K562 (cell line): ENCODE measurements at regions not wholly inside any gene's neighbourhood (a gene's known extent, or its start where the extent isn't known, plus 50 kb on each side); places are given as distances from the start of the nearest gene placed in this dataset.

ENCODE experiments used
- ATAC-seq: fragments of 200-7000 bp; cut with Tn5 transposase; 3 replicates; pipeline ENCODE4 v1.9.1; 2020; ENCODE audit warnings: moderate library complexity
- BruUV-seq: library from RNA; stranded (reverse); fragments of 400-500 nt; replicated peaks from 2 replicates; lab custom pipeline; 2021; lab: Mats Ljungman, UMichigan
- CTCF ChIA-PET: fragments of 300-600 bp; formaldehyde crosslinking; extraction: SDS; loops from one replicate; lab custom pipeline; 2021; ENCODE audit warnings: low intra/inter-chr PET ratio; lab: Yijun Ruan, JAX
- POLR2A ChIA-PET: fragments of 300-600, 350-650 bp; sonication (Branson Sonifier 250); formaldehyde crosslinking; extraction: SDS; loops from one replicate; lab custom pipeline; 2021; ENCODE audit warnings: antibody characterized with exemption, inconsistent platforms; lab: Yijun Ruan, JAX
- DNase-seq, 4 experiments: peaks; one replicate each; pipeline versions ENCODE4 v3.0.0 to v3.0.0-alpha.2; 2011 to 2018; ENCODE audit warnings: low spot score in 3 of 4, mixed read lengths in 3 of 4; ENCODE audit errors: extremely low read depth in 1 of 4
- FAIRE-seq: peaks from 2 replicates; lab custom pipeline; 2011; peaks lifted over from hg19 to GRCh38; lab: Jason Lieb, UNC
- H2AFZ ChIP-seq: 2 replicates; pipeline ENCODE4 v1.6.0; 2011; ENCODE audit warnings: low read depth, low read length, control low read depth, inconsistent platforms
- H3K27ac ChIP-seq: fragments of 200-600 bp; 3 replicates; pipeline ENCODE4 v1.8.0; 2011; ENCODE audit warnings: low read depth, mild to moderate bottlenecking, control low read depth, inconsistent platforms, low read length, moderate library complexity, mixed read lengths; ENCODE audit errors: extremely low read depth
- H3K27me3 ChIP-seq, 2 experiments: fragments of 300-600 bp in 1 of 2; 2 replicates in 1 of 2; 3 replicates in 1 of 2; pipeline versions ENCODE4 v1.6.0 to v1.8.0; 2011; ENCODE audit warnings: inconsistent platforms in 2 of 2, low read length in 2 of 2, mild to moderate bottlenecking in 1 of 2, mixed read lengths in 1 of 2, moderate library complexity in 1 of 2; ENCODE audit not compliant: control insufficient read depth in 2 of 2, insufficient read depth in 2 of 2
- H3K36me3 ChIP-seq: fragments of 300-600 bp; 3 replicates; pipeline ENCODE4 v1.8.0; 2011; ENCODE audit warnings: mild to moderate bottlenecking, low read length, inconsistent platforms; ENCODE audit not compliant: control insufficient read depth, insufficient read depth
- H3K4me1 ChIP-seq, 2 experiments: fragments of 200-600 bp in 1 of 2; replicated peaks in 1 of 2; 2 replicates in 1 of 2; 3 replicates in 1 of 2; pipeline versions ENCODE4 v1.5.1 to v1.8.0; 2011; ENCODE audit warnings: inconsistent platforms in 2 of 2, low read length in 2 of 2, mild to moderate bottlenecking in 1 of 2, mixed read lengths in 1 of 2, moderate library complexity in 1 of 2; ENCODE audit not compliant: control insufficient read depth in 2 of 2, insufficient read depth in 2 of 2
- H3K4me2 ChIP-seq: 2 replicates; pipeline ENCODE4 v1.6.1; 2011; ENCODE audit warnings: low read length, control low read depth, inconsistent platforms, mixed read lengths; ENCODE audit not compliant: insufficient read depth
- H3K4me3 ChIP-seq: fragments of 200-600 bp; sonication (generic), shearing (Covaris generic); 2 replicates; pipeline ENCODE4 v1.5.1; 2016; ENCODE audit warnings: control low read depth, inconsistent platforms
- H3K79me2 ChIP-seq: fragments of 200-600 bp; 3 replicates; pipeline ENCODE4 v1.8.0; 2011; ENCODE audit warnings: low read length, inconsistent platforms; ENCODE audit not compliant: control insufficient read depth, insufficient read depth
- H3K9ac ChIP-seq, 2 experiments: 2 replicates each; pipeline versions ENCODE4 v1.6.0 to v1.6.1; 2011; ENCODE audit warnings: low read depth in 2 of 2, low read length in 2 of 2, control low read depth in 1 of 2, inconsistent platforms in 1 of 2, mild to moderate bottlenecking in 1 of 2, mixed read lengths in 1 of 2; ENCODE audit not compliant: insufficient read depth in 1 of 2
- H3K9me1 ChIP-seq: one replicate; pipeline ENCODE4 v1.6.0; 2011; ENCODE audit warnings: inconsistent platforms, mild to moderate bottlenecking, low read length, moderate library complexity; ENCODE audit not compliant: control insufficient read depth, insufficient read depth
- H3K9me3 ChIP-seq: replicated peaks from 2 replicates; pipeline ENCODE4 v1.5.1; 2011; ENCODE audit warnings: low read depth, low read length, inconsistent platforms; ENCODE audit not compliant: control insufficient read depth, insufficient read depth
- H4K20me1 ChIP-seq: replicated peaks from 2 replicates; pipeline ENCODE4 v1.6.1; 2011; ENCODE audit warnings: low read length, inconsistent platforms, mixed read lengths; ENCODE audit not compliant: control insufficient read depth, insufficient read depth
- ARNT ChIP-seq, 2 experiments: fragments of 450-650 bp; IDR thresholded peaks; 2 replicates each; pipeline ENCODE4 v1.6.1; 2016; ENCODE audit warnings: mild to moderate bottlenecking in 1 of 2
- CAMTA2 ChIP-seq: fragments of 250-450 bp; sonication (Bioruptor Pico); conservative IDR thresholded peaks from 2 replicates; pipeline ENCODE4 v1.5.1; 2022
- ETV1 ChIP-seq: fragments of 450-650 bp; conservative IDR thresholded peaks from 2 replicates; pipeline ENCODE4 v1.6.1; 2016; ENCODE audit warnings: missing genetic modification characterization, control low read depth, low read depth, missing compliant biosample characterization
- FOSL1 ChIP-seq: fragments of 200-800 bp; sonication (Bioruptor generic); conservative IDR thresholded peaks from 2 replicates; pipeline ENCODE4 v1.6.1; 2016; ENCODE audit warnings: missing genetic modification characterization, missing compliant biosample characterization
- HES1 ChIP-seq: fragments of 450-650 bp; IDR thresholded peaks from 2 replicates; pipeline ENCODE4 v1.6.1; 2016; ENCODE audit warnings: low read depth, mild to moderate bottlenecking, moderate library complexity
- PHF20 ChIP-seq: fragments of 450-650 bp; IDR thresholded peaks from 2 replicates; pipeline ENCODE4 v1.6.1; 2018; ENCODE audit not compliant: partially characterized antibody
- SMAD3 ChIP-seq: fragments of 450-650 bp; formaldehyde crosslinking; conservative IDR thresholded peaks from 2 replicates; pipeline ENCODE4 v1.4.0; 2020; ENCODE audit warnings: mild to moderate bottlenecking
- ZBTB17 ChIP-seq: fragments of 450-650 bp; formaldehyde crosslinking; IDR thresholded peaks from 2 replicates; pipeline ENCODE4 v1.4.0; 2020; ENCODE audit warnings: mild to moderate bottlenecking
- ZNF12 ChIP-seq: sonication (generic); formaldehyde crosslinking; IDR thresholded peaks from 2 replicates; pipeline ENCODE4 v1.4.0; 2020; ENCODE audit warnings: mild to moderate bottlenecking, missing genetic modification reagents
- ZNF184 ChIP-seq: sonication (generic); formaldehyde crosslinking; IDR thresholded peaks from 2 replicates; pipeline ENCODE4 v1.5.0; 2020; ENCODE audit warnings: missing genetic modification reagents
- ZNF277 ChIP-seq: fragments of 250-450 bp; sonication (Bioruptor Pico); IDR thresholded peaks from 2 replicates; pipeline ENCODE4 v1.8.0; 2022; ENCODE audit warnings: inconsistent platforms, mild to moderate bottlenecking, moderate library complexity, borderline replicate concordance
- WGBS: fragments of 100-300 bp; shearing (Covaris generic); methylation state at CpG from one replicate; pipeline ENCODE4 v1.1.6; 2016; ENCODE audit warnings: low coverage, mixed read lengths; ENCODE audit not compliant: insufficient coverage; ENCODE audit errors: missing lambda C conversion rate; 5-methylcytosine and 5-hydroxymethylcytosine counted together
- in situ Hi-C: fragments of 300-500 bp; cut with MboI; formaldehyde crosslinking; loops from 4 replicates; pipeline ENCODE4 v1.15.0; 2018; ENCODE audit warnings: inconsistent platforms, mixed read lengths
- intact Hi-C: fragments of 100-400 bp; cut with micrococcal nuclease; formaldehyde crosslinking; loops from 2 replicates; pipeline ENCODE4 v1.14.2; 2022
- TF ChIP-seq, protein P1 (sequence below): sonication (generic); formaldehyde crosslinking; IDR thresholded peaks from 2 replicates; pipeline ENCODE4 v1.5.0; 2020; ENCODE audit warnings: missing genetic modification reagents
- TF ChIP-seq, protein P2 (sequence below): sonication (generic); formaldehyde crosslinking; IDR thresholded peaks from 2 replicates; pipeline ENCODE4 v1.8.0; 2023; ENCODE audit warnings: mild to moderate bottlenecking, missing genetic modification reagents
- TF ChIP-seq, protein P3 (sequence below), 2 experiments: IDR thresholded peaks in 1 of 2; conservative IDR thresholded peaks in 1 of 2; 2 replicates each; pipeline ENCODE4 v1.6.1; 2016; ENCODE audit warnings: low read depth in 2 of 2, mild to moderate bottlenecking in 1 of 2, missing compliant biosample characterization in 1 of 2, missing genetic modification characterization in 1 of 2, moderate library complexity in 1 of 2

- TF ChIP-seq, protein P1, sequence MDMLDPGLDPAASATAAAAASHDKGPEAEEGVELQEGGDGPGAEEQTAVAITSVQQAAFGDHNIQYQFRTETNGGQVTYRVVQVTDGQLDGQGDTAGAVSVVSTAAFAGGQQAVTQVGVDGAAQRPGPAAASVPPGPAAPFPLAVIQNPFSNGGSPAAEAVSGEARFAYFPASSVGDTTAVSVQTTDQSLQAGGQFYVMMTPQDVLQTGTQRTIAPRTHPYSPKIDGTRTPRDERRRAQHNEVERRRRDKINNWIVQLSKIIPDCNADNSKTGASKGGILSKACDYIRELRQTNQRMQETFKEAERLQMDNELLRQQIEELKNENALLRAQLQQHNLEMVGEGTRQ: no peak
- TF ChIP-seq CAMTA2 (CRISPR knock-in tag): no peak
- no peak for TF ChIP-seq ZNF184 (CRISPR knock-in tag)
- TF ChIP-seq, all 486 proteins: peak for 0
Observed at GRCh38 chr5:4765411-4765810, 374.7 kb upstream of the ADAMTS16 start (continued).

GRCh38 chr5:4766101-4766500 is 374.0 kb upstream of the ADAMTS16 start:
- no peaks in the 10 kb centered on the region for H3K27me3 ChIP-seq
- no peak for TF ChIP-seq HES1
- no peak for TF ChIP-seq ZNF277 (CRISPR knock-in tag)
- TF ChIP-seq ETV1: no peak
- TF ChIP-seq ZNF12: no peak
- no peak for TF ChIP-seq ARNT (IDR thresholded peaks at IDR 0.05)
- TF ChIP-seq, protein P2, sequence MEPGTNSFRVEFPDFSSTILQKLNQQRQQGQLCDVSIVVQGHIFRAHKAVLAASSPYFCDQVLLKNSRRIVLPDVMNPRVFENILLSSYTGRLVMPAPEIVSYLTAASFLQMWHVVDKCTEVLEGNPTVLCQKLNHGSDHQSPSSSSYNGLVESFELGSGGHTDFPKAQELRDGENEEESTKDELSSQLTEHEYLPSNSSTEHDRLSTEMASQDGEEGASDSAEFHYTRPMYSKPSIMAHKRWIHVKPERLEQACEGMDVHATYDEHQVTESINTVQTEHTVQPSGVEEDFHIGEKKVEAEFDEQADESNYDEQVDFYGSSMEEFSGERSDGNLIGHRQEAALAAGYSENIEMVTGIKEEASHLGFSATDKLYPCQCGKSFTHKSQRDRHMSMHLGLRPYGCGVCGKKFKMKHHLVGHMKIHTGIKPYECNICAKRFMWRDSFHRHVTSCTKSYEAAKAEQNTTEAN (CRISPR knock-in tag): no peak
- no peak for TF ChIP-seq ZBTB17
- TF ChIP-seq FOSL1 (tag): no peak
- TF ChIP-seq SMAD3 (CRISPR knock-in tag): no peak
- no peak for TF ChIP-seq PHF20
- TF ChIP-seq, protein P3, sequence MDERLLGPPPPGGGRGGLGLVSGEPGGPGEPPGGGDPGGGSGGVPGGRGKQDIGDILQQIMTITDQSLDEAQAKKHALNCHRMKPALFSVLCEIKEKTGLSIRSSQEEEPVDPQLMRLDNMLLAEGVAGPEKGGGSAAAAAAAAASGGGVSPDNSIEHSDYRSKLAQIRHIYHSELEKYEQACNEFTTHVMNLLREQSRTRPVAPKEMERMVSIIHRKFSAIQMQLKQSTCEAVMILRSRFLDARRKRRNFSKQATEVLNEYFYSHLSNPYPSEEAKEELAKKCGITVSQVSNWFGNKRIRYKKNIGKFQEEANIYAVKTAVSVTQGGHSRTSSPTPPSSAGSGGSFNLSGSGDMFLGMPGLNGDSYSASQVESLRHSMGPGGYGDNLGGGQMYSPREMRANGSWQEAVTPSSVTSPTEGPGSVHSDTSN (CRISPR knock-in tag; IDR thresholded peaks at IDR 0.05; ENCODE audit: low read depth): no peak
- TF ChIP-seq, protein P3 (tag; conservative IDR thresholded peaks at IDR 0.05; ENCODE audit: low read depth): no peak
- 0% methylated on average over 1 of the region's 1 CpG for WGBS
- no peak for ATAC-seq
- no peaks in the 10 kb centered on the region for H3K36me3 ChIP-seq
- no peak overlapping the region for H3K4me2 ChIP-seq
- in situ Hi-C loops (no loop called here), intact Hi-C loops (no loop called here)
- no peak overlapping the region for H3K9ac ChIP-seq
- H3K79me2 ChIP-seq: no peaks in the 10 kb centered on the region
- ChIA-PET CTCF (no interaction called here), POLR2A (no interaction called here)
- no peaks in the 10 kb centered on the region for H3K9me1 ChIP-seq
- no TSS peak for BruUV-seq
- no peaks in the 10 kb centered on the region for H3K4me1 ChIP-seq
- no peaks in the 10 kb centered on the region; the same call in 1 of the 2 replicates for H3K9me3 ChIP-seq
- no peak for FAIRE-seq
- no peaks in the 10 kb centered on the region for H4K20me1 ChIP-seq
- H3K27ac ChIP-seq: no peak overlapping the region
- H2AFZ ChIP-seq: no peak overlapping the region
- DNase-seq: no peak
- no peak overlapping the region for H3K4me3 ChIP-seq
